ENCODE measurements at regions not wholly inside any gene's neighbourhood (a gene's known extent, or its start where the extent isn't known, plus 50 kb on each side); places are given as distances from the start of the nearest gene placed in this dataset.
A peak's percentile ranks its signal among the peaks of the same experiment; 100 is the strongest.
"Not testable (repeated sequence)": the region's sequence is repeated elsewhere in the genome, so short reads cannot be mapped to it uniquely, and the experiment has no call there.

GRCh38 chr6:144955859-144956258 is 670.7 kb downstream of the UTRN start:
- H3K4me3 ChIP-seq (ENCODE audit: low read depth, low read length): no peak overlapping the region
- TF ChIP-seq CTCF (IDR thresholded peaks at IDR 0.05; ENCODE audit: low read depth, low read length): no peak

DNA sequence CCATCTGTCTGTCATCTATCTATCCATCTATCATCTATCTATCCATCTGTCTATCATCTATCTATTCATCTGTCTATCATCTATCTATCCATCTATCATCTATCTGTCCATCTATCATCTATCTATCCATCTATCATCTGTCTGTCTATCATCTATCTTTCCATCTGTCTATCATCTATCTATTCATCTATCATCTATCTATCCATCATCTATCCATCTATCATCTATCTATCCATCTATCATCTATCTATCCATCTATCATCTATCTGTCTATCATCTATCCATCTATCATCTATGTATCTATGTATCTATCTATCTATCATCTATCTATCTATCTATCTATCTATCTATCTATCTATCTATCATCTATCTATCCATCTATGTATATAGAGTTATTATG is 671.6 kb downstream of the UTRN start:
- H3K4me3 ChIP-seq (ENCODE audit: low read depth, low read length): not testable (repeated sequence)

DNA sequence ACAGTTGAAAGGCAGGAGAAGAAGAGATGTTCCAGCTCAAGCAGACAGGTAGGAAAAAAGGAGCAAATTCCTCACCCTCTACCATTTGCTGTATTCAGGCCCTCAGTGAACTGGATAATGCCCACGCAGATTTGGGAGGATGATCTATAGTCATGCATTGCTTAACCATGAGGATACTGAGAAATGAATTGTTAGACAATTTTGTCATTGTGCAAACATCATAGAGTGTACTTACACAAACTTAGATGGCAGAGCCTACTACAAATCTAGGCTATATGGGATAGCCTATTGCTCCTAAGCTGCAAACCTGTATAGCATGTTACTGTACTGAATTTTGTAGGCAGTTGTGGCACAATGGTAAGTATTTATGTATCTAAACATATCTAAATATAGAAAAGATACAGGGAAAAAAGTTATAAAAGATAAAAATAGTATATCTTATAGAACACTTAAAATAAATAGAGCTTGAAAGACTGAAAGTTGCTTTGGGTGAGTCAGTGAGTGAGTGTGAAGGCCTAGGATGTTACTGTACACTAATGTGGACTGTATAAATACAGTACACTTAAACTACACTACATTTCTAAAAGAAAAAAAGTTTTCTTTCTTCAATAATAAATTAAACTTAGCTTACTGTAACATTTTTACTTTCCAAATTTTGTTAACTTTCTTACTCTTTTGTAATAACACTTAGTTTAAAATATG is 672.3 kb downstream of the UTRN start:
- H3K4me3 ChIP-seq (ENCODE audit: low read depth, low read length): no peak overlapping the region
- TF ChIP-seq CTCF (IDR thresholded peaks at IDR 0.05; ENCODE audit: low read depth, low read length): no peak

DNA sequence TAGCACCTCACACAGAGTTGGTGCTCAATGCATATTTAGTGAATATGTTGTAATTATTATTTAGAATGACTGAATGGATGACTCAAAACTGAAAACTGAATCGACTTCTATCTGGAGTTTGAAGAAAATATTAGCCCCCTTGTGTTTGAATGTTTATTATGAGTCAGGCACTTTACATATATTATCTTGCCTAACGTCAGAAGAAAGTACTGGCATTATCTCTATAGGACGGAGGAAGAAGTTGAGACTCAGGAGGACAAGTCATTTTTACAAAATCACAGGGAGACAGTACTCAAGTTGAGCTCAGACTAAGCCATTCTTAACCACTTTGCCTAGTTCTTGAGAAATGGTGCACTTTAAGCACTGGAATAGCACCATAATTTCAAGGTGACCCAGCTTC is 684.0 kb downstream of the UTRN start:
- no peak for TF ChIP-seq CTCF (IDR thresholded peaks at IDR 0.05; ENCODE audit: low read depth, low read length)

GRCh38 chr6:144969602-144970272 is 684.6 kb downstream of the UTRN start:
- H3K4me3 ChIP-seq (ENCODE audit: low read depth, low read length): no peak overlapping the region
- no peak for TF ChIP-seq CTCF (IDR thresholded peaks at IDR 0.05; ENCODE audit: low read depth, low read length)

More for the DNA sequence above, 684.0 kb downstream of the UTRN start:
- H3K4me3 ChIP-seq (ENCODE audit: low read depth, low read length): no peak overlapping the region

- peak overlapping the region; percentile 18; the same call in 1 of the 2 replicates for H3K4me3 ChIP-seq (ENCODE audit: low read depth, low read length)
Measured at GRCh38 chr6:144977250-144977864, 692.2 kb downstream of the UTRN start.

DNA sequence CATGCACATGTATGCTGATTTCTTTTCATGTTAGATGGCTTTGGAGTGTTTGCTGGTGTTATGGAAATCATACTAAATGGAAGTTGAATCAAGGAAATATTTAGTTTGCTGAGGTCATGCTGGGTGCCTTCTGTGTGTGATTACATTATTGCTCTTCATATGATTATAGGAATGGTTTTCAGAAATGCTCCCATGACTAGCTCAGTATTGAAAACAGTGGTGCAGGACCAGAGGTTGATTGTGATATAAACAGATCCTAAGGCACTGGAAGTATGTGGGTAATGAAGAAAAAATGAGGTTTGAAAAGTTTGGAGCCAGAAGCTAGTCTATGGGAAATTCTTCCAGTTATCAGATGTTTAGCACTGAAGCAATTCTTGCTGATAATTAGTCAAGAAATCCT is 693.1 kb downstream of the UTRN start:
- H3K4me3 ChIP-seq (ENCODE audit: low read depth, low read length): no peak overlapping the region
- no peak for TF ChIP-seq CTCF (IDR thresholded peaks at IDR 0.05; ENCODE audit: low read depth, low read length)

- no peak for TF ChIP-seq CTCF (IDR thresholded peaks at IDR 0.05; ENCODE audit: low read depth, low read length)
Measured at GRCh38 chr6:144986271-144986670, 701.1 kb downstream of the UTRN start.

More at GRCh38 chr6:144986271-144986670, 701.1 kb downstream of the UTRN start:
- no peak overlapping the region for H3K4me3 ChIP-seq (ENCODE audit: low read depth, low read length)

Data from WI38 (cell line).